H9 (cell line): ENCODE measurements at regions not wholly inside any gene's neighbourhood (a gene's known extent, or its start where the extent isn't known, plus 50 kb on each side); places are given as distances from the start of the nearest gene placed in this dataset.

Source experiments
- DNase-seq: peaks from one replicate; pipeline ENCODE4 v3.0.0-alpha.2; 2017
- H2AFZ ChIP-seq: one replicate; pipeline ENCODE4 v1.6.1; 2013; ENCODE audit warnings: mild to moderate bottlenecking, low read length, control low read depth, moderate library complexity
- H2AK5ac ChIP-seq: 2 replicates; pipeline ENCODE4 v1.6.1; 2013; ENCODE audit warnings: low read length, control low read depth, mixed read lengths; ENCODE audit not compliant: insufficient read length
- H2BK120ac ChIP-seq: one replicate; pipeline ENCODE4 v1.6.1; 2013; ENCODE audit warnings: low read depth, mild to moderate bottlenecking, low read length, control low read depth, inconsistent platforms; ENCODE audit not compliant: poor library complexity, severe bottlenecking
- H2BK12ac ChIP-seq: 2 replicates; pipeline ENCODE4 v1.6.1; 2013; ENCODE audit warnings: low read length, control low read depth, mixed read lengths, low read depth; ENCODE audit not compliant: insufficient read length
- H2BK15ac ChIP-seq: 2 replicates; pipeline ENCODE4 v1.6.1; 2013; ENCODE audit warnings: low read depth, low read length, control low read depth
- H2BK20ac ChIP-seq: one replicate; pipeline ENCODE4 v1.6.1; 2013; ENCODE audit warnings: low read depth, mild to moderate bottlenecking, low read length, control low read depth, inconsistent platforms; ENCODE audit not compliant: poor library complexity, severe bottlenecking
- H2BK5ac ChIP-seq: 2 replicates; pipeline ENCODE4 v1.6.1; 2013; ENCODE audit warnings: low read length, control low read depth, mixed read lengths; ENCODE audit not compliant: insufficient read length
- H3K14ac ChIP-seq: 2 replicates; pipeline ENCODE4 v1.6.1; 2013; ENCODE audit warnings: low read length, control low read depth; ENCODE audit not compliant: insufficient read depth
- H3K18ac ChIP-seq: 2 replicates; pipeline ENCODE4 v1.6.1; 2013; ENCODE audit warnings: low read depth, mild to moderate bottlenecking, mixed read lengths, low read length, control low read depth; ENCODE audit not compliant: insufficient read length
- H3K23ac ChIP-seq: 2 replicates; pipeline ENCODE4 v1.6.1; 2013; ENCODE audit warnings: low read length, control low read depth, mixed read lengths, low read depth; ENCODE audit not compliant: insufficient read length
- H3K23me2 ChIP-seq: 2 replicates; pipeline ENCODE4 v1.6.1; 2013; ENCODE audit warnings: low read depth, mild to moderate bottlenecking, mixed read lengths, low read length, control low read depth; ENCODE audit not compliant: insufficient read length, poor library complexity, severe bottlenecking
- H3K27ac ChIP-seq: 2 replicates; pipeline ENCODE4 v1.5.1; 2013; ENCODE audit warnings: low read length, control low read depth, mixed read lengths, low read depth; ENCODE audit not compliant: insufficient read length
- H3K27me3 ChIP-seq: 2 replicates; pipeline ENCODE4 v1.6.1; 2013; ENCODE audit warnings: low read length, control low read depth, inconsistent platforms; ENCODE audit not compliant: insufficient read depth
- H3K4ac ChIP-seq: 2 replicates; pipeline ENCODE4 v1.6.1; 2013; ENCODE audit warnings: low read depth, mild to moderate bottlenecking, control low read depth, inconsistent platforms, low read length, moderate library complexity
- H3K4me1 ChIP-seq: 2 replicates; pipeline ENCODE4 v1.6.1; 2013; ENCODE audit warnings: low read length, control low read depth, inconsistent platforms; ENCODE audit not compliant: insufficient read depth
- H3K4me2 ChIP-seq: 2 replicates; pipeline ENCODE4 v1.6.1; 2013; ENCODE audit warnings: low read length, control low read depth, mixed read lengths; ENCODE audit not compliant: insufficient read length, insufficient read depth
- H3K56ac ChIP-seq: 2 replicates; pipeline ENCODE4 v1.6.1; 2013; ENCODE audit warnings: low read depth, mild to moderate bottlenecking, mixed read lengths, low read length, control low read depth; ENCODE audit not compliant: insufficient read length
- H3K79me1 ChIP-seq: 2 replicates; pipeline ENCODE4 v1.6.1; 2013; ENCODE audit warnings: low read depth, mild to moderate bottlenecking, moderate library complexity, low read length, control low read depth, inconsistent platforms; ENCODE audit not compliant: insufficient read depth, poor library complexity, severe bottlenecking
- H3K79me2 ChIP-seq: 2 replicates; pipeline ENCODE4 v1.6.1; 2013; ENCODE audit warnings: low read length, control low read depth, inconsistent platforms; ENCODE audit not compliant: insufficient read depth
- H3K9ac ChIP-seq: 2 replicates; pipeline ENCODE4 v1.6.1; 2013; ENCODE audit warnings: low read length, control low read depth, mixed read lengths; ENCODE audit not compliant: insufficient read length; ENCODE audit errors: extremely low read depth
- H3K9me3 ChIP-seq: one replicate; pipeline ENCODE4 v1.6.1; 2013; ENCODE audit warnings: low read depth, low read length, inconsistent platforms; ENCODE audit not compliant: control insufficient read depth
- H3T11ph ChIP-seq: one replicate; pipeline ENCODE4 v1.6.1; 2013; ENCODE audit warnings: mild to moderate bottlenecking, low read length, control low read depth, inconsistent platforms
- H4K20me1 ChIP-seq: one replicate; pipeline ENCODE4 v1.6.1; 2013; ENCODE audit not compliant: control insufficient read depth, insufficient read length, insufficient read depth
- H4K5ac ChIP-seq: 2 replicates; pipeline ENCODE4 v1.6.1; 2013; ENCODE audit warnings: low read depth, mild to moderate bottlenecking, mixed read lengths, low read length, control low read depth; ENCODE audit not compliant: insufficient read length
- H4K8ac ChIP-seq: replicated peaks from 2 replicates; pipeline ENCODE4 v1.6.1; 2013; ENCODE audit warnings: low read length, control low read depth, mixed read lengths, low read depth; ENCODE audit not compliant: insufficient read length
- H4K91ac ChIP-seq: 2 replicates; pipeline ENCODE4 v1.6.1; 2013; ENCODE audit warnings: low read depth, mild to moderate bottlenecking, moderate library complexity, mixed read lengths, low read length, control low read depth; ENCODE audit not compliant: insufficient read length
- H3K27ac Mint-ChIP-seq, 3 experiments: 2 replicates in 2 of 3; 3 replicates in 1 of 3; pipeline ENCODE4 v1.8.0; 2020 to 2021; ENCODE audit warnings: mixed read lengths in 3 of 3, mild to moderate bottlenecking in 1 of 3, moderate library complexity in 1 of 3
- H3K27me3 Mint-ChIP-seq: 2 replicates; pipeline ENCODE4 v1.8.0; 2021; ENCODE audit warnings: low read depth, mild to moderate bottlenecking, moderate library complexity, mixed read lengths
- H3K36me3 Mint-ChIP-seq, 3 experiments: 2 replicates in 2 of 3; 3 replicates in 1 of 3; pipeline ENCODE4 v1.8.0; 2020 to 2021; ENCODE audit warnings: low read depth in 3 of 3, mixed read lengths in 3 of 3; ENCODE audit not compliant: insufficient read depth in 1 of 3
- H3K4me1 Mint-ChIP-seq, 2 experiments: 2 replicates each; pipeline ENCODE4 v1.8.0; 2020; ENCODE audit warnings: mixed read lengths in 2 of 2
- H3K4me3 Mint-ChIP-seq, 2 experiments: 2 replicates in 1 of 2; 3 replicates in 1 of 2; pipeline ENCODE4 v1.8.0; 2020 to 2021; ENCODE audit warnings: mild to moderate bottlenecking in 2 of 2, mixed read lengths in 2 of 2, moderate library complexity in 1 of 2
- H3K9me3 Mint-ChIP-seq, 2 experiments: 2 replicates in 1 of 2; 3 replicates in 1 of 2; pipeline ENCODE4 v1.8.0; 2020; ENCODE audit warnings: mild to moderate bottlenecking in 2 of 2, mixed read lengths in 2 of 2, moderate library complexity in 1 of 2
- CTCF ChIP-seq: fragments of 200-600 bp; sonication (generic); conservative IDR thresholded peaks from 3 replicates; pipeline ENCODE4 v1.8.0; 2021; ENCODE audit warnings: antibody characterized with exemption, mild to moderate bottlenecking
- WGBS: extraction: QIAGEN DNeasy Blood & Tissue Kit; methylation state at CpG from one replicate; pipeline ENCODE4 v1.1.7; 2013; ENCODE audit warnings: missing lambda C conversion rate, low lambda C conversion rate, mixed read lengths; ENCODE audit not compliant: insufficient read length; ENCODE audit errors: extremely low coverage; 5-methylcytosine and 5-hydroxymethylcytosine counted together

GRCh38 chr4:67333664-67334063, 211.6 kb downstream of the CENPC start:
- no peak overlapping the region for H2BK20ac ChIP-seq
- no peak for DNase-seq
- no peak overlapping the region for H2BK120ac ChIP-seq
- no peaks in the 10 kb centered on the region for H4K20me1 ChIP-seq
- no peak overlapping the region for H3K9ac ChIP-seq
- no peak overlapping the region for H2AK5ac ChIP-seq
- H4K5ac ChIP-seq: no peak overlapping the region
- H3K79me1 ChIP-seq: no peaks in the 10 kb centered on the region
- H2BK15ac ChIP-seq: no peak overlapping the region
- TF ChIP-seq CTCF: no peak
- no peak overlapping the region for H3K27ac ChIP-seq
- no peak overlapping the region for H2AFZ ChIP-seq
- no peak overlapping the region for H3K4me2 ChIP-seq
- H3T11ph ChIP-seq: no peak overlapping the region
- H3K23ac ChIP-seq: no peak overlapping the region
- Mint-ChIP-seq H3K4me1 (peaks cover 6 to 8% of the 10 kb centered on the region in 2 experiments), H3K27ac (no peak overlapping the region), H3K4me3 (no peak overlapping the region), H3K36me3 (peaks cover 0 to 4% (median 0%) of the 10 kb centered on the region in 3 experiments; a peak in 1 of 7 replicates), H3K9me3 (peaks cover 4% of the 10 kb centered on the region in 2 experiments; a peak in 4 of 5 replicates), H3K27me3 (no peaks in the 10 kb centered on the region)
- H3K4ac ChIP-seq: no peak overlapping the region
- H4K91ac ChIP-seq: no peak overlapping the region
- WGBS: no CpG with 5 or more reads among the region's 4 CpGs
- no peak overlapping the region for H3K14ac ChIP-seq
- no peak overlapping the region for H2BK12ac ChIP-seq
- H4K8ac ChIP-seq: no peak overlapping the region
- H3K18ac ChIP-seq: no peak overlapping the region
- no peaks in the 10 kb centered on the region for H3K4me1 ChIP-seq
- no peak overlapping the region for H3K56ac ChIP-seq
- no peaks in the 10 kb centered on the region for H3K79me2 ChIP-seq
- H3K27me3 ChIP-seq: no peaks in the 10 kb centered on the region
- H3K9me3 ChIP-seq: no peaks in the 10 kb centered on the region
- no peaks in the 10 kb centered on the region for H3K23me2 ChIP-seq
- no peak overlapping the region for H2BK5ac ChIP-seq
